NT2/D1 (cell line): ENCODE measurements at regions not wholly inside any gene's neighbourhood (a gene's known extent, or its start where the extent isn't known, plus 50 kb on each side); places are given as distances from the start of the nearest gene placed in this dataset.
"Not testable (repeated sequence)": the region's sequence is repeated elsewhere in the genome, so short reads cannot be mapped to it uniquely, and the experiment has no call there.

ENCODE experiments used
- DNase-seq: peaks from one replicate; pipeline ENCODE4 v3.0.0-alpha.2; 2011; ENCODE audit warnings: low read depth, low spot score
- H3K27me3 ChIP-seq: 2 replicates; pipeline ENCODE4 v1.6.0; 2011; ENCODE audit warnings: mild to moderate bottlenecking; ENCODE audit not compliant: insufficient read length, insufficient read depth
- H3K36me3 ChIP-seq: 2 replicates; pipeline ENCODE4 v1.6.1; 2011; ENCODE audit warnings: mild to moderate bottlenecking, low read length, mixed read lengths; ENCODE audit not compliant: insufficient read depth, insufficient read length
- H3K4me1 ChIP-seq: 2 replicates; pipeline ENCODE4 v1.5.1; 2011; ENCODE audit not compliant: insufficient read depth, insufficient read length
- H3K4me3 ChIP-seq: 2 replicates; pipeline ENCODE4 v1.5.1; 2011; ENCODE audit warnings: low read depth; ENCODE audit not compliant: insufficient read length
- H3K9ac ChIP-seq: 2 replicates; pipeline ENCODE4 v1.6.0; 2011; ENCODE audit warnings: low read depth; ENCODE audit not compliant: insufficient read length
- H3K9me3 ChIP-seq: 2 replicates; pipeline ENCODE4 v1.5.1; 2011; ENCODE audit warnings: mild to moderate bottlenecking, low read length; ENCODE audit not compliant: insufficient read depth
- SUZ12 ChIP-seq: IDR thresholded peaks from 2 replicates; pipeline ENCODE4 v1.6.1; 2011; ENCODE audit not compliant: insufficient read length, insufficient read depth; ENCODE audit errors: extremely low read depth
- YY1 ChIP-seq: IDR thresholded peaks from 2 replicates; pipeline ENCODE4 v1.6.1; 2011; ENCODE audit not compliant: insufficient read length, insufficient read depth
- ZNF274 ChIP-seq: IDR thresholded peaks from 2 replicates; pipeline ENCODE4 v1.6.1; 2011; ENCODE audit warnings: mild to moderate bottlenecking, low read depth, low read length

DNA sequence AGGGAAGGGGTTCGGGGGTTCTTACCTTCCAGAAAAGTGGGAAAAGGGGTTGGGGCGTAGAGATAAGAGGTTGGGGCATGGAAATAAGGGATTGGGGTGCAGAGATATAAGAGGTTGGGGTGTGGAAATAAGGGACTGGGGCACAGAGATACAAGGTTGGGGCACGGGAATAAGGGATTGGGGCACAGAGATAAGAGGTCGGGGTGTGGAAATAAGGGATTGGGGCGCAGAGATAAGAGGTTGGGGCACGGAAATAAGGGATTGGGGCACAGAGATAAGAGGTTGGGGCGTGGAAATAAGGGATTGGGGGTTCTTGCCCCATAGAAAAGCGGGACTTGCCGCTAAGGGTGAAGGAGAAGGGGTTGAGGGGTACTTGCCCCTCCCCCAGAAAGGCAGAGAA lies 183.9 kb downstream of the CD83 start:
- not testable (repeated sequence) for DNase-seq, H3K27me3 ChIP-seq, H3K4me1 ChIP-seq, H3K4me3 ChIP-seq, H3K9ac ChIP-seq, H3K36me3 ChIP-seq, H3K9me3 ChIP-seq

DNA sequence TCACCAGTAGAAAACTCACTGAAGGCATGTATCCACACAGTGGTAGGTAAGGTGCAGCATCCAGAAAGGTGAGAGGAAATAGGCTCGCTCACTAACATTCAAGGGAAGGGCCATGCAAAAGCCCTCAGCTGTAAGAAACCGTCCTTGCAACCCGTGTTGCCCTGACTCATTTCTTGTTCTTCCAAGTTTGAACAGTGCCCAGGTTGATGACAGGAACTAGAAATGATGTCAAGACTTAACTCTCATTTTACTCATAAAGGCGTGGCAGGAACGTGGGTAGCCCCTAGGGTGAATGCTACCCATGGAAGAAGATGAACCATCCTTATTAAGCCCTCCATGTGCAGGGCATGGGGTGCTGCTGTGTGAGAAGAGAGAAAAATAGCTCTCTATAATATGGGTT lies 187.6 kb downstream of the CD83 start:
- TF ChIP-seq YY1 (no peak), SUZ12 (no peak), ZNF274 (no peak)
- peaks cover 8% of the 10 kb centered on the region for H3K9me3 ChIP-seq
- H3K27me3 ChIP-seq: no peaks in the 10 kb centered on the region
- H3K4me1 ChIP-seq: no peaks in the 10 kb centered on the region
- H3K36me3 ChIP-seq: no peaks in the 10 kb centered on the region
- no peak for DNase-seq
- H3K9ac ChIP-seq: no peak overlapping the region
- no peak overlapping the region for H3K4me3 ChIP-seq

DNA sequence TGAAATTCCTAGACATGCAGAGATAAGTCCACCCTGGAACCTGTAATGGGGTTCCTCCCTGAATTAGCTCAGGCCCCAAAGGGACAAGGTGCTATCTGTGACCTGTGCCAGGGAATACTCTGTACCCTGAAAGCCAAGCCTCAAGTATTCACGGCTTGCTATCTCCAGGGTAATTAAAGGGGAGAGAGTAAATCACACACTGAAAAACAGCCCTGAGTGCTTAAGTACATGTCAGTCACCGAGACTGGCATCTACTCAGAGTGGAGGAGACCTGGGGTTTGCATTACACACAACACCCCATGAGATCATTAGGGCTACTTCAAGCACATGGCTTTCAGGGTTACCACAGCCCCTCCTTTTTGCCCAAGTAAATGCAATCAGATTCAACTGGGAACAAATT lies 188.1 kb downstream of the CD83 start:
- no peak overlapping the region for H3K9ac ChIP-seq
- H3K27me3 ChIP-seq: no peaks in the 10 kb centered on the region
- DNase-seq: no peak
- TF ChIP-seq YY1 (no peak), SUZ12 (no peak), ZNF274 (no peak)
- H3K36me3 ChIP-seq: no peaks in the 10 kb centered on the region
- no peak overlapping the region for H3K4me3 ChIP-seq
- no peaks in the 10 kb centered on the region for H3K4me1 ChIP-seq
- H3K9me3 ChIP-seq: peaks cover 12% of the 10 kb centered on the region

DNA sequence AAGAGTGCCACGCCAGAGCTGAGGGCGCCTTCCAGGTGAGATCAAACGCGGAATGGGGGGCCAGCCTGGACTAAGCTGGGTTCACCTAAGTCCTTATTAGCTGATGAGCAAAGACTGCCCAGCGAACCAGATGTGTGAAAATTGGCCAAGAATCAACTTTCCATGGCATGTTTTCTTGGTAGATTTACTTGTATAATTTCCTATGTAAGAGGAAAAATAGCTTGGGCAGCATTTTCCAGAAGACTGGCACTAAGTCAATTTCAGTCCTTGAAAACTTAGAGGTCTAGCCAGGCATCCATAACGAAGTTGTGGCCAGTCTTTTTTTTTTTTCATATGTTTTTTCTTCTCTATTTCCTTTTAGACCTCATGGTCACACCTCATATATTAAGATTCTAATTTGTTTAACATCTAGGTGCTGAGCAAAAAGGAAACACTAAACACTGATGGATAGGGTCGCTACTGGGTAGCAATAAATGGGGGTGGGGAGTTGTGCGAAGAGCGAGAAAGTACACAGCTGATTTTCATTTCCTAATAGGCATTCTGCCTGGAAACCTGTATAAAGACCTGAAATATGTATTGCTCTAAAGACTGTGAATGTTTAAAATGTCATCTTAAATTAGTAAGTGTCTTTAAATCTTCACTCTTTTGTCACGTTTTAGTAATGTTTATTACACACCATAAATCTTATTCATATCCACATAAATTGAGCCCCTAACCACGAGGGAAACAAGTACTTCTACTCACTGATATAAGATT lies 188.8 kb downstream of the CD83 start:
- H3K4me1 ChIP-seq: no peaks in the 10 kb centered on the region
- TF ChIP-seq ZNF274 (no peak), SUZ12 (no peak), YY1 (no peak)
- H3K36me3 ChIP-seq: no peaks in the 10 kb centered on the region
- no peak overlapping the region for H3K9ac ChIP-seq
- no peaks in the 10 kb centered on the region for H3K27me3 ChIP-seq
- no peak for DNase-seq
- H3K9me3 ChIP-seq: peaks cover 19% of the 10 kb centered on the region
- no peak overlapping the region for H3K4me3 ChIP-seq

DNA sequence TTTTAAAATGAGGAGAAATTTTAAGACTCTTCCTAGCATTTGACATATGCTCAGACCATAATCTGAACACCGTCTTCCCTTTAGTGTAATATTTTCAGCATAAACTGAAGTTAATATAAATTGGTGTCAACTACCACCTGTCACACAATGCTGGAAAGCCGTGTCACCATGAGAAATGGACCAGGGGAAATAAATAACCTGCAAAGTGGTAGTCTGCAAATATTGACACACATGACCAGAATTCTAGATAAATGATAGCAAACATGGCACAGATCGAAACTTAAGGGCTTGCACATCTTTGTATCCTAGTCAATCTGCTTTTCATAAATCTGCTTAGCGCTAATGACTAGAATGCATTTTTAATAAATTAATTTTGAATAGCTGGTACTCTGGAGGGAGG lies 191.9 kb downstream of the CD83 start:
- no peak for DNase-seq
- Histone ChIP-seq H3K9ac (no peak overlapping the region), H3K4me1 (no peaks in the 10 kb centered on the region), H3K9me3 (peaks cover 12% of the 10 kb centered on the region; the same call in 1 of the 2 replicates), H3K4me3 (no peak overlapping the region), H3K36me3 (no peaks in the 10 kb centered on the region), H3K27me3 (peaks cover 4% of the 10 kb centered on the region)
- TF ChIP-seq YY1 (no peak), SUZ12 (no peak), ZNF274 (no peak)

DNA sequence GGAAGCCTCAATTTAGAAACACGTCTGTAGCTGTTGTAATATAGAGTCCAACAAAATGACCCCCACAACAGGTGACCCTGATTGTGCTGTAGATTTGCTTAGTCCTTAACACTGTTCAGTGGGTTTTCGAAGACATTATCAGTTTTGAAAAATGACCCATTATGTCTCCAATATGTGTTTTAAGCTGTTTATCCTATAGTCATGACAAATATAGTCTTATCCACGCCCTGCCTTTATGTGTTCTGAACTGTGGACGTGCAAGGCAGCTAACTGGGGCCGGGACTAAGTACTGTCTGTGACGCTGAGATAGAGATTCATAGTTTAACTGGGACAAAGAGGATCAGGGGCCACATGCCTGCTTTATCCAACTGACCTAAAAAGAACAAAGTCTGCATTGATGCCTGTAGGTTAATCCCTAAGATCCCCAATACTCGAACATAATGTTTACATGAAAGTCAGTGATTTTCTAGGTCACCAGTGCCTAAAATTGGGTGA lies 192.4 kb downstream of the CD83 start:
- peaks cover 4% of the 10 kb centered on the region for H3K27me3 ChIP-seq
- H3K9me3 ChIP-seq: peaks cover 12% of the 10 kb centered on the region; the same call in 1 of the 2 replicates
- H3K9ac ChIP-seq: no peak overlapping the region
- no peaks in the 10 kb centered on the region for H3K36me3 ChIP-seq
- TF ChIP-seq SUZ12: no peak
- no peak for TF ChIP-seq YY1
- TF ChIP-seq ZNF274: no peak
- no peaks in the 10 kb centered on the region for H3K4me1 ChIP-seq
- no peak for DNase-seq
- H3K4me3 ChIP-seq: no peak overlapping the region

DNA sequence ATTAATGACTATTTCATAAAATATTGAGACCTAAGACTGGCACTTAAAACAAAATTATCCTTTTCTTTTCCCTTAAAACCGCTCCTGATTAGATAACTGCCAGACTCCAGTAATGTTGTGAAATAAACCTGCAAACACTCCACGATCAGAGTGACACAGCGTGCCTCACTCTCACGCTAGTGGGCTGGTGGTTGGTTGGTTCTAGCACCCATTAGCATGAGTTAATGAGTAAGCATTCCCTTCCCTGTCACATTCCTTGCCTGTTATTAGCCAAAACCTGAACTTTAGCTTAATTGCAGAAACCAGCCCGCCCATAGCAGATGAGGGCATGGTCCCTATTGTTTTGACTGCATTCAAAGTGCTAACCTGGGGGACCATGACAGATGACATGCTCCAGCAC lies 193.4 kb downstream of the CD83 start:
- TF ChIP-seq YY1 (no peak), SUZ12 (no peak), ZNF274 (no peak)
- Histone ChIP-seq H3K36me3 (no peaks in the 10 kb centered on the region), H3K27me3 (peaks cover 4% of the 10 kb centered on the region), H3K9me3 (peaks cover 12% of the 10 kb centered on the region; the same call in 1 of the 2 replicates), H3K4me1 (no peaks in the 10 kb centered on the region), H3K9ac (no peak overlapping the region), H3K4me3 (no peak overlapping the region)
- no peak for DNase-seq

DNA sequence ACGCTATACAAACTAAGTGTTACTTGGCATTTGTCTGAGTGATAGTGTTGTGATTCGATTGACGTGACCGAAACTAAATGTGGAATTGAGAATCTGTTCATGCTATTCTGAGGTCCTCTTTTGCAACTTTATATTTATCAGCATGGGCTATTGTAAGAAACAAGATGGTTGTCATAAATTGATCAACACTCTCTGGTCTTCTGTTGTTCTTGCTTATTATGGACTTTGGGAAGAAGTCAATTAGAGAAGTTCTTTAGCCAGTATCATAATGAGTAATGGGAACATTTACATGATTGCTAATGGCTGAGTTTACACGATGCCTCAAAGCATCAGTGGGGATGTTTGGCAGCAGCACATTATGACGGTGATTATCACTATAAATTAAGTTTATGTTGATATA lies 195.0 kb downstream of the CD83 start:
- H3K4me1 ChIP-seq: no peaks in the 10 kb centered on the region
- no peak for TF ChIP-seq YY1
- TF ChIP-seq ZNF274: no peak
- no peak for TF ChIP-seq SUZ12
- no peak overlapping the region for H3K9ac ChIP-seq
- peaks cover 4% of the 10 kb centered on the region for H3K27me3 ChIP-seq
- H3K9me3 ChIP-seq: peaks cover 12% of the 10 kb centered on the region; the same call in 1 of the 2 replicates
- H3K4me3 ChIP-seq: no peak overlapping the region
- no peaks in the 10 kb centered on the region for H3K36me3 ChIP-seq
- DNase-seq: no peak
